Middle frontal gyrus (tissue), 1 donor: ENCODE measurements at regions not wholly inside any gene's neighbourhood (a gene's known extent, or its start where the extent isn't known, plus 50 kb on each side); places are given as distances from the start of the nearest gene placed in this dataset.

Source experiments
- DNase-seq: peaks from one replicate; pipeline ENCODE4 v3.0.0-alpha.2; 2015; ENCODE audit warnings: low spot score; ENCODE audit errors: extremely low spot score

DNA sequence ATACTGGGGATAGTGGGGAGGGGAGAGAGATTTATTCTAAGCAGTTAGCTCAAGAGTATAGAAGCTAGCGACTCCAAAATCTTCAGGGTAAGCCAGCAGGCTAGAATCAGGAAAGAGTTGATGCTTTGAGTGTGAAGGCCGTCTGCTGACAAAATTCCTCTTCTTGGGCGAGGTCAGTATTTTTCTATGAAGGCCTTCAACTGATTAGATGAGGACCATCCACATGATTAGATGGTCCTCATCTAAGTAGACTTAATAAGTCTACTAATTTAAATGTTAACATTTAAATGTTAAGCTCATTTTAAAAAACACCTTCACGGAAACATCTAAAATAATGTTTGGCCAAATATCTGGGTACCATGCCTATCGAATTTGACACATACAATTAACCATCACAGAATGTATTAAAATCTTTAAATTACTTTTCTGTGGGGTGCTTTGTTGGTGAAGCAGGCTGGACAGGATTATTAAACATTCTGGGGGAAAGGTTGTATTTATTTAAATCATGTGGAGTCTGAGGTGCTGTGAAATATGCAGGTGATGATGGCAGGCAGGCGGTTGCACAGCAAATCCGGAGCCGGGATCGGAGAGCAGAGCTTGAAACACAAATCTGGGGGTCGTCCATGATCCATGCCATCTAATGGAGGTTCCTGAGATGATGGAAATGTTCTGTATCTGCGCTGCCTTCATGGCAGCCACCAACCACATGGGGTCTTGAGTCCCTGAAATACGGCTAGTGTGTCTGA lies 49.8 kb upstream of the ADORA2B start:
- no peak for DNase-seq
